ENCODE measurements at regions not wholly inside any gene's neighbourhood (a gene's known extent, or its start where the extent isn't known, plus 50 kb on each side); places are given as distances from the start of the nearest gene placed in this dataset.

DNA sequence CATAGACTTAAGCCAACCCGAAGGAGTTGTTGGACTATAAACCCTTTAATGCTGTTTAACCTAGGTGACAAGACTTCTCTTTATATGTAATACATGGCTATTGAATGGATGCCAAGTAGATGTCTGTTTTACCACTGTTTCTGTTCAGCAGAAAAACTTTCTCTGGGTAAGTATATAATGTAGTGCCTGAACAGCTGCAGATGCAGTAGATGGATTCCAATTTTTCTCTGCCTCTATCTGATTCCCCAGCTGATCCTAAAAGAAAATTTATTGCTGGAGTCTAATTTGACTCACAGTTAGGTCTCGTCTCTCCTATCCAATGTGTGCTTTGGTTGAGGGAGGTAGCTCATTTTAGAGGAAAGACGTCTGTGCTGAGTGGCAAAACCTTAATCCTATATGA lies 256.5 kb upstream of the CBLB start:
- Histone ChIP-seq H3K4me3 (no peak overlapping the region), H3K27me3 (no peaks in the 10 kb centered on the region), H3K36me3 (no peaks in the 10 kb centered on the region), H3K9me3 (no peaks in the 10 kb centered on the region), H3K4me1 (peaks cover 0 to under 1% (median 0%) of the 10 kb centered on the region in 4 donors), H3K27ac (no peak overlapping the region)
- no peak for ATAC-seq (ENCODE audit: low FRiP score in 2 of 2)
- WGBS, 2 donors = 85 to 91% methylated on average over 3 of the region's 3 CpGs
- no peak for DNase-seq
- TF ChIP-seq POLR2A (IDR thresholded peaks at IDR 0.05) (no peak), POLR2AphosphoS5 (IDR thresholded peaks at IDR 0.05) (no peak), EP300 (IDR thresholded peaks at IDR 0.05) (no peak)
- TF ChIP-seq, protein P1, sequence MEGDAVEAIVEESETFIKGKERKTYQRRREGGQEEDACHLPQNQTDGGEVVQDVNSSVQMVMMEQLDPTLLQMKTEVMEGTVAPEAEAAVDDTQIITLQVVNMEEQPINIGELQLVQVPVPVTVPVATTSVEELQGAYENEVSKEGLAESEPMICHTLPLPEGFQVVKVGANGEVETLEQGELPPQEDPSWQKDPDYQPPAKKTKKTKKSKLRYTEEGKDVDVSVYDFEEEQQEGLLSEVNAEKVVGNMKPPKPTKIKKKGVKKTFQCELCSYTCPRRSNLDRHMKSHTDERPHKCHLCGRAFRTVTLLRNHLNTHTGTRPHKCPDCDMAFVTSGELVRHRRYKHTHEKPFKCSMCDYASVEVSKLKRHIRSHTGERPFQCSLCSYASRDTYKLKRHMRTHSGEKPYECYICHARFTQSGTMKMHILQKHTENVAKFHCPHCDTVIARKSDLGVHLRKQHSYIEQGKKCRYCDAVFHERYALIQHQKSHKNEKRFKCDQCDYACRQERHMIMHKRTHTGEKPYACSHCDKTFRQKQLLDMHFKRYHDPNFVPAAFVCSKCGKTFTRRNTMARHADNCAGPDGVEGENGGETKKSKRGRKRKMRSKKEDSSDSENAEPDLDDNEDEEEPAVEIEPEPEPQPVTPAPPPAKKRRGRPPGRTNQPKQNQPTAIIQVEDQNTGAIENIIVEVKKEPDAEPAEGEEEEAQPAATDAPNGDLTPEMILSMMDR (IDR thresholded peaks at IDR 0.05) = no peak

DNA sequence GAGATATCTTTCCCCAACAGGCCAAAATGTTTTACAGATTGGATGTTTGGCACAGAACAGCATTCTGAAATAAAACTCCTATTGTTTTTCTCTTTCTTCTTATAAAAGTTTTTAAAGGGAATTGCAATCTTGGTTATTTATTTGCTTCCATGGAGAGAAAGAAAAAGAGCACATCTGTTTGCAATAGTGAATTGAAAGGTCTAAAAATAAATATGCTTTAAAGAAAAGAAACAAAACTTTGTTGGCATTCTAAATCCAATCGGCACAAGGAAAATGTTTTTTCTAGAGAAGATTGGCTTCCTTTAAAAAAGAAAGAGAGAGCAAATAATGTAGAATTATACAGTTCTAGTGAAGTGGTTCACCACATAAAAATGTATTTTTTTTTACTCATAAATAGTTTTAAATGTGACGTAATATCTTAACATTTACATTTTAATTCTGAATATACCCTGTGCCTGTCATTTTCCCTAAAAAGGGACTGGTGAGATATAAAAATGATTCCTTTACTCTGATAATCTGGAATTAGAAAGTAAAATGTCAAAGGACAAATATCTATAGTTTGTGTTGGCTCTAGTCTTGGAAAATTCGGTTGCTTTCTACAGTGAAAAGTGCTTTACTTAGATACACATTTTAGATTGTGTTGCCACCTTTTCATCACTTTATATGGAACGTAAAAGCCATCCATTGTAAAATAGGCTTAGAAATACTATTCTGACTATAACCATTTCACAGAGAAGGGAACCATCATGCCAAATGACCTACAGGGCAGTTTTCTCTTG lies 257.4 kb upstream of the CBLB start:
- H3K4me3 ChIP-seq = no peak overlapping the region
- no peak overlapping the region for H3K27ac ChIP-seq
- H3K9me3 ChIP-seq = no peaks in the 10 kb centered on the region
- no peak for DNase-seq
- peaks cover 0 to 7% (median 6%) of the 10 kb centered on the region in 4 donors for H3K4me1 ChIP-seq
- H3K27me3 ChIP-seq = no peaks in the 10 kb centered on the region
- WGBS, 2 donors = 53 to 75% methylated on average over 4 of the region's 4 CpGs
- no peak for ATAC-seq (ENCODE audit: low FRiP score in 2 of 2)
- H3K36me3 ChIP-seq = no peaks in the 10 kb centered on the region
- TF ChIP-seq, protein P1 (IDR thresholded peaks at IDR 0.05) = no peak
- TF ChIP-seq POLR2A (IDR thresholded peaks at IDR 0.05) (no peak), POLR2AphosphoS5 (IDR thresholded peaks at IDR 0.05) (no peak), EP300 (IDR thresholded peaks at IDR 0.05) (no peak)

DNA sequence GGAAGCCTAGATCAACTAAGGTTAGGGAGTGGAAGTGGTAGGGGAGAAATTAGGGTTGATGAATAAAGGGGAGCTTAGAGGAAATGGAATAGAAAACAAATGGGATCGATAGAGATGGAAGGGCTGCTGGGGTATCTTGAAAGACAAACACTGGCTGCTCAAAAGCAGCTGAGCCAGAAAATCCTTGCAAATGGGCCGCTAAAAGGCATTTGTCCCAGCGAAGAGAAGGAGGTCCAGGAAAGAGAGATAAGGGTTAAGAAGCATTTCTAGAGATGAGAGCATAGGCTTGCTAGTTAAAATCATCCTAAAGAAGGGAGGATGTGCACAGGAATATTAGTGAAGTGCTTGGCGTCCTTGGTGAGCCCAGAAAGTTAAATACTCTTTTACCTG lies 258.0 kb upstream of the CBLB start:
- WGBS, 2 donors = 75 to 77% methylated on average over 4 of the region's 4 CpGs
- Histone ChIP-seq H3K4me1 (peaks cover 0 to 10% (median 6%) of the 10 kb centered on the region in 4 donors), H3K9me3 (no peaks in the 10 kb centered on the region), H3K4me3 (no peak overlapping the region), H3K27me3 (no peaks in the 10 kb centered on the region), H3K36me3 (no peaks in the 10 kb centered on the region), H3K27ac (no peak overlapping the region)
- TF ChIP-seq, protein P1 (IDR thresholded peaks at IDR 0.05) = no peak
- TF ChIP-seq POLR2AphosphoS5 (IDR thresholded peaks at IDR 0.05) (no peak), EP300 (IDR thresholded peaks at IDR 0.05) (no peak), POLR2A (IDR thresholded peaks at IDR 0.05) (no peak)
- DNase-seq (no peak), ATAC-seq (ENCODE audit: low FRiP score in 2 of 2) (no peak)

DNA sequence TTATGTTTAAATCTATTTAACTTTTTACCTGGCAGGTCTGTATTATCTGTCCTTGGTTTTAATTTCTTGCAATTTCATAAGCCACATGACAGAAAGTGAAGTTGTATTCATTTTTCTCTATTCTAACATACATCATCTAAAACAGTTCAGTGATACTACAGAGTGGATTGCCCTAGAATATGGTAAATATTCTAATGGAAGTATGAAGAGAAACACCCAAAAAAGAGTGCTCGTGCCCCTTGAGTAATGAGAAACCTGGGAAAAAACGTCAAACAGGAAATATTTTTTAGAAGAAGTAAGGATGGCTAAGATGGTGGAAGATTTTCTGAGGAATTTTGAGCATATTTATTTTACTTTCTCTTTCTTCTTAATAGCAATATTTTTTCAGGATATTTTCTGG lies 261.1 kb upstream of the CBLB start:
- DNase-seq (no peak), ATAC-seq (ENCODE audit: low FRiP score in 2 of 2) (no peak)
- H3K4me3 ChIP-seq = no peak overlapping the region
- peaks cover 0 to 10% (median 6%) of the 10 kb centered on the region in 4 donors for H3K4me1 ChIP-seq
- no peak for TF ChIP-seq POLR2AphosphoS5 (IDR thresholded peaks at IDR 0.05)
- TF ChIP-seq EP300 (IDR thresholded peaks at IDR 0.05) = no peak
- TF ChIP-seq, protein P1 (IDR thresholded peaks at IDR 0.05) = no peak
- no peak for TF ChIP-seq POLR2A (IDR thresholded peaks at IDR 0.05)
- H3K9me3 ChIP-seq = no peaks in the 10 kb centered on the region
- H3K27ac ChIP-seq = no peak overlapping the region
- WGBS, 2 donors = 60 to 65% methylated on average over 2 of the region's 2 CpGs
- no peaks in the 10 kb centered on the region for H3K27me3 ChIP-seq
- H3K36me3 ChIP-seq = no peaks in the 10 kb centered on the region

All from upper lobe of left lung (tissue), 6 donors.